Loucy (cell line): ENCODE measurements at regions not wholly inside any gene's neighbourhood (a gene's known extent, or its start where the extent isn't known, plus 50 kb on each side); places are given as distances from the start of the nearest gene placed in this dataset.

Experiments used
- EZH2phosphoT487 ChIP-seq: fragments of 200-600 bp; IDR thresholded peaks from 2 replicates; pipeline ENCODE4 v1.6.1; 2018; ENCODE audit warnings: antibody characterized with exemption, mild to moderate bottlenecking, moderate library complexity, borderline replicate concordance
- TF ChIP-seq, protein P1 (sequence below): fragments of 200-600 bp; sonication (generic); conservative IDR thresholded peaks from 2 replicates; pipeline ENCODE4 v1.5.1; 2014; ENCODE audit warnings: mild to moderate bottlenecking, antibody characterized with exemption, low read length

DNA sequence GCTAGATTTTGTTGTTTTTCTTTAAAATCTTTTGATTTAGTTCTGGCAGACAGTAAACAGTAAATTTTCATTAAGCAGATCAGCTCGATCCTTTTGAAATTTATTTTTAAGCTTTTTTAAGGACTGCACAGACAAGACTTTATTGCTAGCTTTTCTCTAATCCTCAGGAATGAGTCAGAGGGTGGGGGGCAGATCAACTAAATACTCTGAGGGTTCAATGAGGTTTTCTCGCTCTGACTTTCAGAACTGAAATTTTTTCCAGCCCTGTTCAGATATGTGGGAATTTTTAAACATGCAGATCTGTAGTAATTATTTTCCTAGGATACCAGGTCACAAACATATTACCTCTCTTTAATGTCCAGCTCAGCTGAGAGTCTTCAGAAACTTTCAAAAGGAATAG is 977.2 kb downstream of the CDH11 start:
- TF ChIP-seq EZH2phosphoT487 = no peak
- TF ChIP-seq, protein P1, sequence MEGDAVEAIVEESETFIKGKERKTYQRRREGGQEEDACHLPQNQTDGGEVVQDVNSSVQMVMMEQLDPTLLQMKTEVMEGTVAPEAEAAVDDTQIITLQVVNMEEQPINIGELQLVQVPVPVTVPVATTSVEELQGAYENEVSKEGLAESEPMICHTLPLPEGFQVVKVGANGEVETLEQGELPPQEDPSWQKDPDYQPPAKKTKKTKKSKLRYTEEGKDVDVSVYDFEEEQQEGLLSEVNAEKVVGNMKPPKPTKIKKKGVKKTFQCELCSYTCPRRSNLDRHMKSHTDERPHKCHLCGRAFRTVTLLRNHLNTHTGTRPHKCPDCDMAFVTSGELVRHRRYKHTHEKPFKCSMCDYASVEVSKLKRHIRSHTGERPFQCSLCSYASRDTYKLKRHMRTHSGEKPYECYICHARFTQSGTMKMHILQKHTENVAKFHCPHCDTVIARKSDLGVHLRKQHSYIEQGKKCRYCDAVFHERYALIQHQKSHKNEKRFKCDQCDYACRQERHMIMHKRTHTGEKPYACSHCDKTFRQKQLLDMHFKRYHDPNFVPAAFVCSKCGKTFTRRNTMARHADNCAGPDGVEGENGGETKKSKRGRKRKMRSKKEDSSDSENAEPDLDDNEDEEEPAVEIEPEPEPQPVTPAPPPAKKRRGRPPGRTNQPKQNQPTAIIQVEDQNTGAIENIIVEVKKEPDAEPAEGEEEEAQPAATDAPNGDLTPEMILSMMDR = no peak
